Loucy (cell line): ENCODE measurements at regions not wholly inside any gene's neighbourhood (a gene's known extent, or its start where the extent isn't known, plus 50 kb on each side); places are given as distances from the start of the nearest gene placed in this dataset.

Experiments used
- EZH2phosphoT487 ChIP-seq: fragments of 200-600 bp; IDR thresholded peaks from 2 replicates; pipeline ENCODE4 v1.6.1; 2018; ENCODE audit warnings: antibody characterized with exemption, mild to moderate bottlenecking, moderate library complexity, borderline replicate concordance
- TF ChIP-seq, protein P1 (sequence below): fragments of 200-600 bp; sonication (generic); conservative IDR thresholded peaks from 2 replicates; pipeline ENCODE4 v1.5.1; 2014; ENCODE audit warnings: mild to moderate bottlenecking, antibody characterized with exemption, low read length

DNA sequence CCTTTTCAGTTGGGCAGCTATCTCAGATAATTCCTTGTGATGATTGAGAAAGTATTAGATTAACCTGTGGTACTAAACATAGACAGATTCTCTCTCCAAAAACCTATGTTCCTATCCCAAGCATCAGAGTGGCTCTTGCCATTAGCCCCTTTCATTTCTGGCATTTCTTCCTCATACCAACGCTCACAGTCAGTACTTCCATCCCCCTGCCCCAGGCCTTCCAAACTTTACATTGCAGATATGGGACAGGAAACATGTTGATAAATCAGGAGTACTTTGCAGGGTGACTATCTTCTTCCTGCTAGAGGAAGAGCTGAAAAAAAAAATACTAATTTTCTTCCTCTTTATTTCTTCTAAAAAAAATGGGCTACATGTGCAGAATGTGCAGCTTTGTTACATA lies 442.6 kb upstream of the RGMB start:
- TF ChIP-seq, protein P1, sequence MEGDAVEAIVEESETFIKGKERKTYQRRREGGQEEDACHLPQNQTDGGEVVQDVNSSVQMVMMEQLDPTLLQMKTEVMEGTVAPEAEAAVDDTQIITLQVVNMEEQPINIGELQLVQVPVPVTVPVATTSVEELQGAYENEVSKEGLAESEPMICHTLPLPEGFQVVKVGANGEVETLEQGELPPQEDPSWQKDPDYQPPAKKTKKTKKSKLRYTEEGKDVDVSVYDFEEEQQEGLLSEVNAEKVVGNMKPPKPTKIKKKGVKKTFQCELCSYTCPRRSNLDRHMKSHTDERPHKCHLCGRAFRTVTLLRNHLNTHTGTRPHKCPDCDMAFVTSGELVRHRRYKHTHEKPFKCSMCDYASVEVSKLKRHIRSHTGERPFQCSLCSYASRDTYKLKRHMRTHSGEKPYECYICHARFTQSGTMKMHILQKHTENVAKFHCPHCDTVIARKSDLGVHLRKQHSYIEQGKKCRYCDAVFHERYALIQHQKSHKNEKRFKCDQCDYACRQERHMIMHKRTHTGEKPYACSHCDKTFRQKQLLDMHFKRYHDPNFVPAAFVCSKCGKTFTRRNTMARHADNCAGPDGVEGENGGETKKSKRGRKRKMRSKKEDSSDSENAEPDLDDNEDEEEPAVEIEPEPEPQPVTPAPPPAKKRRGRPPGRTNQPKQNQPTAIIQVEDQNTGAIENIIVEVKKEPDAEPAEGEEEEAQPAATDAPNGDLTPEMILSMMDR, result no peak
- no peak for TF ChIP-seq EZH2phosphoT487
